Daoy (cell line): ENCODE measurements at regions not wholly inside any gene's neighbourhood (a gene's known extent, or its start where the extent isn't known, plus 50 kb on each side); places are given as distances from the start of the nearest gene placed in this dataset.

Source experiments
- DNase-seq: peaks from one replicate; pipeline ENCODE4 v3.0.0-alpha.2; 2015; ENCODE audit warnings: low read depth

DNA sequence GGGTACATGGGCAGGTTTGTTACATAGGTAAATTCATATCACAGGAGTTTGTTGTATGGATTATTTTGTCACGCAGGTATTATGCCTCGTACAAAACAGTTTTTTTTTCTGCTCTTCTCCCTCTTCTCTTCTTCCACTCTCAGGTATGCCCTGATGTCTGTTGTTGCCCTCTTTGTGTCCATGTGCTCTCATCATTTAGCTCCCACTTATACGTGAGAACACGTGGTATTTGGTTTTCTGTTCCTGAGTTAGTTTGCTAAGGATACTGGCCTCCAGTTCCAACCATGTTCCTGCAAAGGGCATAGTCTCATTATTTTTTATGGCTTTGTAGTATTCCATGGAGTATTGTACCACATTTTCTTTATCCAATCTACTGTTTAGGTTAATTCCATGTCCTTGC, 65.7 kb downstream of the UNC5CL start:
- no peak for DNase-seq

DNA sequence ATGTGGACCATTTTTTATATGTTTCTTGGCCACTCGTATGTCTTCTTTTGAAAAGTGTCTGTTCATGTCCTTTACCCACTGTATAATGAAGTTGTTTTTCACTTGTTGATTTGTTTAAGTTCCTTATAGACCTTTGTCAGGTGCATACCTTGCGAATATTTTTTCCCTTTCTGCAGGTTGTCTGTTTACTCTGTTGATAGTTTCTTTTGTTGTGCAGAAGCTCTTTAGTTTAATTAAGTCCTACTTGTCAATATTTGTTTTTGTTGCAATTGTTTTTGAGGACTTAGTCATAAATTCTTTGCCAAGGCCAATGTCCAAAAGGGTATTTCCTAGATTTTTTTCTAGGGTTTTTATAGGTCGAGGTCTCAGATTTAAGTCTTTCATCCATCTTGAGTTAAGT, 66.2 kb downstream of the UNC5CL start:
- DNase-seq, result no peak

DNA sequence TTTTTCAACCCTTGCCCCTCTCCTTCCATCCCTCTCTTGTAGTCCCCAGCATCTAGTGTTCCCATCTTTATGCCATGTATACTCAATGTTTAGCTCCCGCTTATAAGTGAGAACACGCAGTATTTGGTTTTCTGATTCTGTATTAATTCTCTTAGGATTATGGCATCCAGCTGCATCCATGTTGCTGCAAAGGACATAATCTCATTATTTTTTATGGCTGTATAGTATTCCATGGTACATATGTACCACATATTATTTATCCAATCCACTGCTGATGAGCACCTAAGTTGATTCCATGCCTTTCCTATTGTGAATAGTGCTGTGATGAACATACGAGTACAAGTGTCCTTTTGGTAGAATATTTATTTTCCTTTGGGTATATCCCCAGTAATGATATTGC, 66.8 kb downstream of the UNC5CL start:
- DNase-seq, result no peak

DNA sequence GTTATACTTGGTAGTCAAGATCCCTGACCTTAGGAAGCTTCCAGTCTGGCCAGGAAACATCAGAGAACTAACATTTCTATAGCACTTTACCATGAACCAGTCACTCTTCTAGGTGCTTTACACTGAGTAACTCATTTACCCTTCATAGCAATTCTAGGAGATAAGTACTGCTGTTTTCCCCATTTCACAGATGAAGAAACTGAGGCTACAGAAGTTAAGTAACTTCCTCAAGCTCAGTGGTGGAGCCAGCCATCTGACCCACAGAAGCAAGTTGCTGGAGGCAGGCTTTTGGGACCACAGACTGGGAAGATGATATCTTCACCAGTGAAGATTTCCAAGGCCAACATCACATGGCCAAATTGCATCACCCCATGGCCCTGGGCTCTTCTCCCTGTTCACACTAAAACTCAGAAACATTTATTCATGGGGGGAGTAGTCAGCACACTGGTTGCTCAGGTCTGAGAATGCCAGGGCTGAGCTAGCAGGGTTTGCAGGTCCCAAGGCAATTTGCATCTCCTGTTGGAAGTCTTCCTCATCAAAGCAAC, 70.3 kb downstream of the UNC5CL start:
- DNase-seq, result no peak

DNA sequence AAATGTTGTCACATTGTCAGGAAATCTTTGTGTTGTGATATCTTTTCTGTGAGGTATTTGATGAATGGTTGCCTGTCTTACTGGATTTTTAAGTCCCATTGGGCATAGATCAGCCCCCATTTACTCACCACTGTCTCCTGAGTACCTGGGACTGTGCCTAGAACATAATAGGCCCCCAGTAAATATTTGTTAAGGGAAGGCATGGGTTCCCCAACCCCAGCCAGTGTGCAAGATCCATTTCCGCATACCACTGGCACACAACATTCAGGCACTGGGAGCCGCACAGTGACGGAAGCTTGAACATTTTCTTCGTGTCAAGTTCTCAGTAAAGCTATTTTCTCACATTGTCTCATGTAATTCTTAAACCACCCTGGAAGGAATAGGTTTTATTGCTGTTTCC, 72.2 kb downstream of the UNC5CL start:
- no peak for DNase-seq

DNA sequence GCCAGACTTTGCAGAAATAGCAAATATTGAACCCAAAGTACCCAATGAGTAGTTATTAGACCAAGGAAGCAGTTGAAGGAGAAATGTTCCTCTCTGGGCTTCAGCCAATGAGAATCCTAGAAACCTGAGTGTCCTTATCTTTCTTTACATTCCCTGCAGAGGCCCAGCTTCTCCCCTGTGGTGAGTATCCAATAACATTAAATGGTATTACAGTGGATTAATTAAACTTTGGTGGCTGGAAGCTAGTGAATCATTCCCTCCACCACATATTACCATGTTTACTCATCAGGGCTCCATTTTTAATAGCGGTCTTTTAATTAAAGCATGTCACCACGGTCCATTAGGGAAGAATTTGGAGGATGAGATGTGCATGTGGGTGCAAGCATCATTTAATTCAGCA, 74.0 kb downstream of the UNC5CL start:
- peak; percentile 72 for DNase-seq

DNA sequence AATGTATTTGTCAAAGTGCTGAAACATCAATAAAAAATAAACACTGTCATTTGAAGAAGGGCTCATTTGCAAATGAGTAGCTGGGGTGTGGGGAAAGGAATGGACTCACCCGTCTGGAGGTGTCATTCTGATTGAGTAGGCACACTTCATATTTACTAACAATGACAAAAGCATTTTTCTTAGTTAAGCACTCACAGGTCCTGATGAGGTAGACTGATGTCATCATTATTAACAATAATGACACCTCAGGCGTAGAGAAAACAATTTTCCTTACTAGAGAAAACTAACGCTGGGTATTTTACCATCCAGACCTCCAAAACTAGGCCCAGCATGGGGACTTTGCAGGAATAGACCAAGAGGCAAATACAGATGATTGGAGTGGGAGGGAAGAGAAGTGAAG, 76.0 kb downstream of the UNC5CL start:
- no peak for DNase-seq

DNA sequence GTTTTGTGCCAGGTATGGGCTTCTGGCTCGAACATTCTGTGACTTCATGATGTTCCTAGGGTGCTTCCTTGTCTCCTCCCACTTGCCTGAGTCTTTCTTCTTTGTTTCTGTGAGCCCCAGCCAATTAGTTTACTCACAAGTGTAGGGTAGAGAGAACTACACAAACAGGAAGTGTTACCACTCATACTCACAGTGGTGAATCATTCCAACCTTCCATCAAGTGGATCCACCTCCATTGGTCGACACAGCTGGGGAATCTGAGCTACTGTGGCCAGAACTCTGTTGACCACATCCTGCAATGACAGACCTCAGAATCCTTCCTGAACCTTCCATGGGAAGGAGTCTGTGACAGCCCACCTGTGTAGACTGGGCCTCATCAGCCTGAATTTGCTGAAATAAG, 76.8 kb downstream of the UNC5CL start:
- DNase-seq, result peak; percentile 96

DNA sequence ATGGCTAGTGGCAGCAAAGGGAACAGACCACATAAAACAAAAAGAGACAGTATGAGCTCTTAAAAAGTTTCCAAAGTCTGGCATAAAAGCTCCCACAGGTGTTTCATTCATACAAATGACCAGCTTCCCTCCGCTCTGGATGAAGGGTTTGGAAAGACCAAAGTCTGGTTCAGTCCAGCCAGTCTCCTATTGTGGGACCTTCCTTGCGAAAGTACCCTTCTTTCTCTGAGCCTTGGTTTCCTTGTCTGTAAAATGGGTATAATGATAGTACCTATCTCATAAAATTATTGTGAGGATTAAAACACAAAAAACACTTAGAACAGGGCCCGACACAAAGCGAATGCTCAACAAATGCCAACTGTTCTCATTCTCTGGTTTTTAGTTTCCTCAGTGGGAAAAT, 77.2 kb downstream of the UNC5CL start:
- no peak for DNase-seq

DNA sequence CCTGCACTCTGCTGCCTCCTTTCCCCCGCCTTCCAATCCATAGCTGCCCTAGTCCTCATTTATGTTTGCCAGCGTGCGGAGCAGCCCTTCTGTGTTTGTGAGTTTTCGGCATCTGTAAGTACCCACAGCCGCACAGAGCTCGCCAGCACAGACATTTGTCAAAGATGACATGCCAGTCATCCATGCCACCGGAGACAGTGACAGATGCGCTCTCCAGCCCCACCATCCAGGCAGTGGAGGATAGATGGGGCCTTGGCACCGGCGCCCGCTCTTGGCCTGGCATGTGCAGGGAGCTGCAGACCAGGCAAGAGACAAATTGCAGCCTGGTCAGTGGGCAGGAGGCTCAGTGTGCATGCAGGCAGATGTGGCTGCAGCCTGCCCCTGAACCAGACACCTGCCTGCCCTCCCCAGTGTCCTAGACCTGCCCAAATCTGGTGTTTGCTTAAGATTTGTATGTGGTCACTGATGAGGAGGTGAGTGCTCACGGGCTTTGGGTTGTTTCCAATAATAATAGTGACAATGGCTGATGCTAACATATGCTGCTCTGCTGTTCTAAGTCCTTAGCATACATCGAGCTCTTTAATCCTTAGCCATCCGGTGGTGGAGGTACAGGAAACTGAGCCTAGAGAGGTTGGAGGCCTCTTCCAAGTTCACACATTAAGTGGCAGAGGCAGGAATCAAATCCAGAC, 78.1 kb downstream of the UNC5CL start:
- DNase-seq, result peak; percentile 51

DNA sequence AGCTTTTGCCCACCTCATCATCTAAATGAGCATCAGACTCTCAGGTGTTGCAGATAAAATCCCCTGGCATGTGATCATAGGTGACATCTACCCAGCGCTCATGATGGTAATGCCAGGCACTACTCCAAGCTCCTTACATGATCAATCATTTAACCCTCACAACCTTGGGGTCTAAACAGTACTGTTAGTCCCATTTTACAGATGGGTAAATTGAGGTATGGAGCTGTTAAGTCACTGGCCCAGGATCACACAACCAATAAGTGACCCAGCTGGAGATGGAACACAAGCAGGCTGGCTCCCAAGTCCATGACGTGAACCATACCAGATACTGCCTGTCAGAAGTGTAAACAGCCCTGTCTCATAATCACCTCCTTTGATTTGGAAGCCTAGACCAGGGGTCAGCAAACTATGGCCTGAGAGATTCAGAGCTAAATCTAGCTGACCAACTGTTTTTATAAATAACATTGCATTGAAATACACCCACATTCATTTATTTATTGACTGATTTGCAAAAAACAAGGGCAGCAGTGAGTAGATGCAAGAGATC, 79.2 kb downstream of the UNC5CL start:
- DNase-seq, result no peak

DNA sequence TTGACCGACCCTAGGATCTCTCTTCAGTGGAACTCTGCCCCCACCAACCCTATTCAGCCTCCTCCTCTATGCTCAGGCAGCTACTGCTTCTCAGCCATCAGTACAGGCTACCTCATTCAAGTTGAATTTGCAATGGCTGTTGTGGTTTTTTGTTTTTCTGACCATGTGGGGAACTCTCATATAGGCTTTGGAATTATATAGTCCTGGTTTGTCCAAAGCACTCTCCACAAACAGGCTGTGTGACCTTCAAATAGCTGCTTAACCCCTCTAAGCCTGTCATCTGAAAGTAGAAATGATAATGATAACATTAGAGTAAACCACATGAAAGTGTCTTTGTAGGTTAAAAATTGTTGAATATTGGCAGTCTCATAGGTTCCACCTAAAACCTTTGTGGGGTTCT, 80.3 kb downstream of the UNC5CL start:
- no peak for DNase-seq

DNA sequence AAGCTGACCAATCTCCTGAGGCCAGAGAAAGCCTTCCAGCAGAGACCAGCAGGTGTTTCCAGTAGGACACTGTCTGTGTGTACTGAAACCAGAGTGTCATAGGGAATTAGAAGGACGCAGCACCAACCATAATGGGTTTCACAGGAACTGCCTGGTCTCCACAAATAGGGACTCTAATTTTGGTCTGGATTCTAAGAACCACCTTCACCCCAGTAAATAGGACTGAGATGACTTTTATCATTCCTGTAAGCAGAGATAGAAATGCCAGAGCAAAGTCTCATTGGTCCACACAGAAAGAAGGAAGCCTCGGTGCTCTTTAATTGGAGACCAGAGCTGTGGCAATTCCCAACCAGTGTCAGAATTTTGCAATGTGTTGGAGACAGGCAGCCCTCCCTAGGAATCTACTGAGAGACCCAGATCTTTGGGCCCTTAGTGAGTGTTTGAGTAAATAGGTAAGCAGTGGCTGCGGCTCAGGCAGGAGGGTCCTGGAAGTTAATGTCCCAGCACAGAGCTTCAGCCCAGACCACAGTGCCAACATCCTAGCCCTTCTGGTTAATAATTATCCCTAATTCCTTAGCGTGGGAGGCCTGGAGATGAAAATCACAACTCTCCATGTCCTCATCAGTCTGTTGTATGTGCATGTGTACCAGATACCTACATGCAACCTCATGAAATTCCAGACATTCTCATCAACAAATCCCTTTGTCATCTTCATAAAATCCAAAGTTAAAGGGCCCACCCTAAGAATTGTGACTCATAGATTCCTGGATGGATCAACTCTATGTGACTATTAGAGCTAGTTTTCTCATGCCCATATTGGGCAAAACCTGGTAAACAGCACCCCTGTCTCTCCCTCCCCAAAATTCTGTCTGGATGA, 81.2 kb downstream of the UNC5CL start:
- peak; percentile 56 for DNase-seq

DNA sequence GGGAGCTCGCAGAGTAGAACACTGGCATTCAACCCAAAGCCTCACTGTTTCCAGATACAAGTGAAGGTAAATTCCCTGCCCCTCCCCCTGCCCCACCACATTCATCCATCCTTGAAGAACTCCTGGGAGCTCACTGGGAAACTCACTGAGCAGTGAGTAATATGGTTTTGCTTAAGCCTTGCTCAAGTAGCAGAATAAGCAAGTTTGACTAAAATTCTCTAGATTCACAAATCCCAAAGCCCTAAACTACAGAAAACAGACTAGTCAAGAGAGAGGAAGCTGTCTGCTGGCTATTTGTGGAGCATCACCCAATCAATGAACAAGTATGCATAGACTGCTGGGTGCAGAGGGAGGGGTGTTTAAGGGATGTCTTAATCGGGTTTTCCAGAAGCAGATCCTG, 82.1 kb downstream of the UNC5CL start:
- no peak for DNase-seq

DNA sequence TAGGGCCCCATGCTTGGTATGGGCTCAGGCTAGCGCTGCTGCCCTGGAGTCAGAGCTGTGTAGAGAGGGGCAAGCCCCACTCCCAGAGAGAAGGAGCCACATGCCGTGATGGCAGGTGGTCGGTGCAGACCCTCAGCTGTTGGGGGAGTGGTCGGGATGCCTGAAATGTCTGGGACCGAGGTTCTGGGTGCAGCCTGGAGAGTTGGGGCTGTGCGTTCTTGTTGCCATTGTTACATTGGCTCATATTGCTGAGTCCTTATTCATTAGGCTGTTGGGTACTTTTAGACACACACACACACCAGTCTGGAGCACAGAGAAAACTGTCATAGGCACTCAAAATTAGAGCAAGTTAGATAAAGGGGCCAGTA, 83.9 kb downstream of the UNC5CL start:
- no peak for DNase-seq

DNA sequence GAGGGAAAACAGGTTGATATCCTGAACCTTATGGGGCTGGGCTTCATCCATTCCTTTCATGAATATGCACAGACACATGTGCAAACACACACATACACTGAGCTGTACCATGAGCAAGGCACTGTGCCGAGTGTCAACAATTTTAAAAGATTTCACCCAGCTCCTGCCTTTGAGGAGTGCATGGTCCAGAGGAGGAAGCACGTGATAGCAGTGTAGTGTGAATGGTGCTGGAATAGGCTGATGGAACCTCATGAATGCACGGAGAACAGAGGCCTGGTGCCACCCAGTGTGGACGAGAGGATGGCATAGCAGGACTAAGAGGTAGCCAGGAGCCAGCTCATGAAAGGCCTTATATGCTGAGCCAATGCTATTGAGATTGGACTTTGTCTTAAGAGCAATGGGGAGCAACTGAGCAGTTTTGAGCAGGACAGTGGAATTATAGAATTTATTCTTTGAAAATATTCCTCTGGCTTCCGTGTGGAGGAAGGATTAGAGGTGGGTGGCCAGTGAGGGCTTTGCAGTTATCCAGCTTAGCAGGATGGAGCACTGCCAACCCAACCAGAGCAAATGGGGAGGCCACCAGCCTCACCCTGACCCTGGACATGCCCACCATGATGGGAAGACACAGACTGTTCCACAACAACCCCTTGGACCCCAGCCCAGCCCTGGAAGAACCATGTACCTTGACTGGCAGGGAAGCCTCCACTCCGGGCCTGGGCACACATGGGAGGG, 84.4 kb downstream of the UNC5CL start:
- DNase-seq, result no peak

DNA sequence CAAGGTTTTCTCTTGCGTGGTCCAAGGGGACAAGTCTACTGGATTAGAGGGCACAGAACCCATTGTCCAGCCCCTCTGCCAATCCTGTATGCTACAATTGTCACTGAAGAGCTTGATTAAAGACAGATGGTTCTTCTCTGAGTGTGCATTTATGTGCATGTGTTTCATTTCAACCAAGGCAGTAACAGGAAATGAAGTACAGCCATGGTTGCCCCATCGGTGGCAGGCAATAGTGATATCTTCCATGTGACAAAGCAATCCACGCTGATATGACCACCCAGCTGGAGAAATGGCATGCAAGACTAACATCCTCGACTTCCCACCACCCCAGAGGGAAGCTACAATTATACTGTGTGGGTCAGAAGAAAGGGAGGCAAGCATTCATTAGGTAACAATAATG, 85.5 kb downstream of the UNC5CL start:
- no peak for DNase-seq

DNA sequence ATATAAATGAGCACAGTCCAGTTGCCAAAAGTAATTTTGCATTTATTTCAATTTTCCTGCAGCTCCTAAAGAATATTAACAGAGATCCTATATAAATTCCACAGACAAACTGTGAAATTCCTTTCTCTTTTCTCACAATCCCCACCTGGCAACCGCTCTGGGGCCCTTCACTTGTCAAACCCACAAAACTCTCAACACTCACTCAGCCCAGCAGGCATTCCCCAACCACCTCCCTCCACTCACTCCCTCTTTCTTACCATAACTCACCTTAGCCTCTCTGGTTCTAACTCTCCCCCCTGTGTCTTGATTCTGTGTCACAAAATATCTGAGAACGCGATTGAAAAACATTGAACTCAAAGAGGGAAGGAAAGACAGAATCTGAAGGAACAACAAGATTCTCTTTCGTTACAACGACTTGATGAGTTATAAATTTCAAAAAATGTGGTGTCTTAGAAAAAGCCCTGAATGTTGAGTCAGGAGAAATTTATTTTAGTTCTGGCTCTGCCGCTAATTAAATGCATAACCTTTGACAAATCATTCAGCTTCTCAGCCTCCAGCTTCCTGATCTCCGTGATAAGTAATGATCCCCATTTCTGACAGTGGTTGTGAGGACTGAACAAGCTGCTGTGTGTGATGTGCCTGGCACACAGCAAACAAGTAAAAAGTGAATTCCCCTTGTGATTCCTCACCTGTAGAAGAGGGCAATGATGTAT, 87.9 kb downstream of the UNC5CL start:
- peak; percentile 86 for DNase-seq

DNA sequence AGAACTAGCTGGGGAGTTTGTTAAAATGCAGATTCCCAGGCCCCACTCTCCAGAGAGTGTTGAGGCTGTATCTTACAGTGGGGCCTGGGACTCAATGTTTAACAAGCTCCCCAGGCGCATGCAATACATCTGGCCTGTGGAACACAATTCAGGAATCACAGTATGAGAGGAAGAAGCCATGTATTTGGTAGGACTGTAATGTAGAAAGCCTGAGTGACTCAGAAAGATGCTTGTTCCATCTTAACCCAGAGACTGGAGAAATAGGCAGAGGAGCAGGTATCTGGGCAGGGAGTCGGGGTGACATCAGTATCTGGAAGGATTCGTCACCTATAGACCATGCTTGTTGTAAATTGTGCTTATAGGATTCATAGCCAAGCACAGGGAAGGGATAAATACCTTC, 90.5 kb downstream of the UNC5CL start:
- peak; percentile 23 for DNase-seq

DNA sequence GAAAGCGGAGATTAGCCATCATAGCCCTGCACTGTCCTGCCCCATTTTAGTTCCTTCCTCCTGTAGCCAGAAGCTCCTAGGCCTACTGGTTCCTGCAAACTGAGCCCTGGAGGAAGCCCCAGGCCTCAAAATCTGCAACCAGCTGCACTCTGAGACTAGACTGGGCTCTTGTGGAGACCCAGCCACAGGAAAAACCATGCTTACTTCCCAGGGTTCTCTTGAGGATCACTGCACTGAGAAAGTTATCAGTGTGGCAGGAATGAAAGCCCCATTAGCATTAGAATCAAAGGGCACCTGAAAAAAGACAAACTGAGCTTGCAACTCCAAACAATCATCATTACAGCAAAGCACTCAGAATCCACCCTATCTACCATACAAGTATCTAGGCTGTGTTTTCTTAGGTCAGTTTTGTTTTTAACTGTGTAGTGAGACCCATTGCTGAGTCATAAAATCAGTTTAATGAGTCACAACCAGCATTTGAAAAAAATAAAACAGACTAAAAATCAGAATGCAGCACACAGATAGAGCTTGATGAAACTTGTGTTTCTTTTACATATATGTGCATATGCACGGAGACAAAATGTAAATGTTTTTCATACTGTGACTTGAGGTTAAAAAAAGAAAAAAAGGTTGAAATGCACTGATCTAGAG, 91.0 kb downstream of the UNC5CL start:
- DNase-seq, result peak; percentile 51

DNA sequence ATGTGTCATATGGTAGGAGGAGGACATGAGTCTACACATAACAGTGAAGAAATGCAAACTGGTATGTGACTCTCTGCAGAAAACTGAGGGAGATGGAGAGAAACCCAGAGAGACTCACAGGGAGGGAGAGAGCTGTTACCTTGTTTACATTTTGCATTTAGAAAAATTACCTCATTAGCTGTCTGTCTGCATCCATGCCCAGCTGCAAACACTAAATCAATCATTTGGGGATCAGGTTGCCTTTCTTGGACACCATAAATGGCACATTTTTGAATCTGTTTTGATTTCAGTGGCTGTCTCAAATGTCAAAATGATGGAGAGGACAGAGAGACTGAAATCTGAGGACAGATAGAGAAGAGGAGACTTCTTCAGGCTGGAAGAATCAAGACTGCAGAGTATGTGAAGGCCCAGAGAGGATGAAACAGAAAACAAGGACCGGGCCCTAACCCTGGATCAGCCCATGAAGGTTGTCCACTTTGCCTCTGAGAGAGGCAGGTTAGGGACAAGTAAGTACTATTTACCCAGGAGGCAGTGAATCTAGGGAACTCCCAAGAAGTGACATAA, 92.2 kb downstream of the UNC5CL start:
- no peak for DNase-seq
